ENCODE measurements at regions not wholly inside any gene's neighbourhood (a gene's known extent, or its start where the extent isn't known, plus 50 kb on each side); places are given as distances from the start of the nearest gene placed in this dataset.
A peak's percentile ranks its signal among the peaks of the same experiment; 100 is the strongest.

GRCh38 chr14:98949051-98949450, 322.9 kb downstream of the BCL11B start:
- H3K9me3 ChIP-seq (ENCODE audit: control insufficient read depth in 5 of 5, low read length in 5 of 5): peaks cover 0 to 2% (median 0%) of the 10 kb centered on the region in 5 donors
- peaks cover 13 to 44% (median 36%) of the 10 kb centered on the region in 5 donors for H3K4me1 ChIP-seq (ENCODE audit: control insufficient read depth in 5 of 5, insufficient read depth in 5 of 5, low read length in 5 of 5)
- no peak overlapping the region for H3K9ac ChIP-seq (ENCODE audit: low read length in 5 of 5)
- no peak overlapping the region for H3K4me3 ChIP-seq (ENCODE audit: low read depth in 1 of 5, low read length in 5 of 5)
- peaks cover 0 to 28% (median 0%) of the 10 kb centered on the region in 5 donors for H3K27me3 ChIP-seq (ENCODE audit: control insufficient read depth in 5 of 5, insufficient read depth in 4 of 5, low read length in 5 of 5)
- H3K27ac ChIP-seq (ENCODE audit: low read depth, low read length): peak overlapping the region; percentile 62
- H3K36me3 ChIP-seq (ENCODE audit: control insufficient read depth in 5 of 5, insufficient read depth in 5 of 5, low read length in 5 of 5): no peaks in the 10 kb centered on the region

GRCh38 chr14:98949481-98950135, 322.4 kb downstream of the BCL11B start:
- Histone ChIP-seq H3K27me3 (ENCODE audit: control insufficient read depth in 5 of 5, insufficient read depth in 4 of 5, low read length in 5 of 5) (peaks cover 0 to 28% (median 0%) of the 10 kb centered on the region in 5 donors), H3K27ac (ENCODE audit: low read depth, low read length) (peak overlapping the region; percentile 62), H3K9me3 (ENCODE audit: control insufficient read depth in 5 of 5, low read length in 5 of 5) (peaks cover 0 to 2% (median 0%) of the 10 kb centered on the region in 5 donors), H3K9ac (ENCODE audit: low read length in 5 of 5) (no peak overlapping the region), H3K4me1 (ENCODE audit: control insufficient read depth in 5 of 5, insufficient read depth in 5 of 5, low read length in 5 of 5) (peaks cover 13 to 49% (median 37%) of the 10 kb centered on the region in 5 donors), H3K36me3 (ENCODE audit: control insufficient read depth in 5 of 5, insufficient read depth in 5 of 5, low read length in 5 of 5) (no peaks in the 10 kb centered on the region), H3K4me3 (ENCODE audit: low read depth in 1 of 5, low read length in 5 of 5) (no peak overlapping the region)

GRCh38 chr14:98950353-98950895, 321.6 kb downstream of the BCL11B start:
- Histone ChIP-seq H3K9ac (ENCODE audit: low read length in 5 of 5) (no peak overlapping the region), H3K4me1 (ENCODE audit: control insufficient read depth in 5 of 5, insufficient read depth in 5 of 5, low read length in 5 of 5) (peaks cover 13 to 49% (median 37%) of the 10 kb centered on the region in 5 donors), H3K4me3 (ENCODE audit: low read depth in 1 of 5, low read length in 5 of 5) (no peak overlapping the region), H3K9me3 (ENCODE audit: control insufficient read depth in 5 of 5, low read length in 5 of 5) (peaks cover 0 to 2% (median 0%) of the 10 kb centered on the region in 5 donors), H3K27me3 (ENCODE audit: control insufficient read depth in 5 of 5, insufficient read depth in 4 of 5, low read length in 5 of 5) (peaks cover 0 to 24% (median 0%) of the 10 kb centered on the region in 5 donors), H3K27ac (ENCODE audit: low read depth, low read length) (no peak overlapping the region), H3K36me3 (ENCODE audit: control insufficient read depth in 5 of 5, insufficient read depth in 5 of 5, low read length in 5 of 5) (no peaks in the 10 kb centered on the region)

GRCh38 chr14:98951031-98951430, 321.0 kb downstream of the BCL11B start:
- Histone ChIP-seq H3K4me1 (ENCODE audit: control insufficient read depth in 5 of 5, insufficient read depth in 5 of 5, low read length in 5 of 5) (peaks cover 12 to 44% (median 33%) of the 10 kb centered on the region in 5 donors), H3K27me3 (ENCODE audit: control insufficient read depth in 5 of 5, insufficient read depth in 4 of 5, low read length in 5 of 5) (peaks cover 0 to 18% (median 0%) of the 10 kb centered on the region in 5 donors), H3K9me3 (ENCODE audit: control insufficient read depth in 5 of 5, low read length in 5 of 5) (peaks cover 0 to 2% (median 0%) of the 10 kb centered on the region in 5 donors), H3K4me3 (ENCODE audit: low read depth in 1 of 5, low read length in 5 of 5) (no peak overlapping the region), H3K36me3 (ENCODE audit: control insufficient read depth in 5 of 5, insufficient read depth in 5 of 5, low read length in 5 of 5) (no peaks in the 10 kb centered on the region), H3K27ac (ENCODE audit: low read depth, low read length) (no peak overlapping the region), H3K9ac (ENCODE audit: low read length in 5 of 5) (no peak overlapping the region)

- Histone ChIP-seq H3K27ac (ENCODE audit: low read depth, low read length) (no peak overlapping the region), H3K9me3 (ENCODE audit: control insufficient read depth in 5 of 5, low read length in 5 of 5) (peaks cover 0 to 2% (median 0%) of the 10 kb centered on the region in 5 donors), H3K4me1 (ENCODE audit: control insufficient read depth in 5 of 5, insufficient read depth in 5 of 5, low read length in 5 of 5) (peaks cover 9 to 38% (median 31%) of the 10 kb centered on the region in 5 donors), H3K36me3 (ENCODE audit: control insufficient read depth in 5 of 5, insufficient read depth in 5 of 5, low read length in 5 of 5) (no peaks in the 10 kb centered on the region), H3K9ac (ENCODE audit: low read length in 5 of 5) (no peak overlapping the region), H3K27me3 (ENCODE audit: control insufficient read depth in 5 of 5, insufficient read depth in 4 of 5, low read length in 5 of 5) (peaks cover 0 to 15% (median 0%) of the 10 kb centered on the region in 5 donors), H3K4me3 (ENCODE audit: low read depth in 1 of 5, low read length in 5 of 5) (no peak overlapping the region)
These were observed 320.4 kb downstream of the BCL11B start for GRCh38 chr14:98951521-98952152.

- Histone ChIP-seq H3K27me3 (ENCODE audit: control insufficient read depth in 5 of 5, insufficient read depth in 4 of 5, low read length in 5 of 5) (peaks cover 0 to 16% (median 0%) of the 10 kb centered on the region in 5 donors), H3K9ac (ENCODE audit: low read length in 5 of 5) (no peak overlapping the region), H3K4me3 (ENCODE audit: low read depth in 1 of 5, low read length in 5 of 5) (no peak overlapping the region), H3K9me3 (ENCODE audit: control insufficient read depth in 5 of 5, low read length in 5 of 5) (peaks cover 0 to 2% (median 0%) of the 10 kb centered on the region in 5 donors), H3K36me3 (ENCODE audit: control insufficient read depth in 5 of 5, insufficient read depth in 5 of 5, low read length in 5 of 5) (no peaks in the 10 kb centered on the region), H3K27ac (ENCODE audit: low read depth, low read length) (peak overlapping the region; percentile 54), H3K4me1 (ENCODE audit: control insufficient read depth in 5 of 5, insufficient read depth in 5 of 5, low read length in 5 of 5) (peaks cover 14 to 36% (median 30%) of the 10 kb centered on the region in 5 donors)
These were observed 319.2 kb downstream of the BCL11B start for GRCh38 chr14:98952593-98953350.

- H3K27me3 ChIP-seq (ENCODE audit: control insufficient read depth in 5 of 5, insufficient read depth in 4 of 5, low read length in 5 of 5): peaks cover 0 to 15% (median 0%) of the 10 kb centered on the region in 5 donors
- H3K36me3 ChIP-seq (ENCODE audit: control insufficient read depth in 5 of 5, insufficient read depth in 5 of 5, low read length in 5 of 5): no peaks in the 10 kb centered on the region
- no peak overlapping the region for H3K4me3 ChIP-seq (ENCODE audit: low read depth in 1 of 5, low read length in 5 of 5)
- H3K27ac ChIP-seq (ENCODE audit: low read depth, low read length): peak overlapping the region; percentile 54
- H3K9me3 ChIP-seq (ENCODE audit: control insufficient read depth in 5 of 5, low read length in 5 of 5): peaks cover 0 to 2% (median 0%) of the 10 kb centered on the region in 5 donors
- H3K4me1 ChIP-seq (ENCODE audit: control insufficient read depth in 5 of 5, insufficient read depth in 5 of 5, low read length in 5 of 5): peaks cover 11 to 35% (median 26%) of the 10 kb centered on the region in 5 donors
- peak overlapping the region in 2 of 5 donors; percentile 29 to 97 for H3K9ac ChIP-seq (ENCODE audit: low read length in 5 of 5)
These were observed 318.2 kb downstream of the BCL11B start for GRCh38 chr14:98953551-98954348.

GRCh38 chr14:98954349-98955000, 317.5 kb downstream of the BCL11B start:
- no peak overlapping the region for H3K9ac ChIP-seq (ENCODE audit: low read length in 5 of 5)
- H3K4me1 ChIP-seq (ENCODE audit: control insufficient read depth in 5 of 5, insufficient read depth in 5 of 5, low read length in 5 of 5): peaks cover 9 to 32% (median 23%) of the 10 kb centered on the region in 5 donors
- H3K27ac ChIP-seq (ENCODE audit: low read depth, low read length): peak overlapping the region; percentile 54
- peaks cover 0 to 13% (median 0%) of the 10 kb centered on the region in 5 donors for H3K27me3 ChIP-seq (ENCODE audit: control insufficient read depth in 5 of 5, insufficient read depth in 4 of 5, low read length in 5 of 5)
- no peak overlapping the region for H3K4me3 ChIP-seq (ENCODE audit: low read depth in 1 of 5, low read length in 5 of 5)
- H3K36me3 ChIP-seq (ENCODE audit: control insufficient read depth in 5 of 5, insufficient read depth in 5 of 5, low read length in 5 of 5): no peaks in the 10 kb centered on the region
- peaks cover 0 to 2% (median 0%) of the 10 kb centered on the region in 5 donors for H3K9me3 ChIP-seq (ENCODE audit: control insufficient read depth in 5 of 5, low read length in 5 of 5)

Data from subcutaneous abdominal adipose tissue (tissue), 5 donors.